ENCODE measurements at regions not wholly inside any gene's neighbourhood (a gene's known extent, or its start where the extent isn't known, plus 50 kb on each side); places are given as distances from the start of the nearest gene placed in this dataset.

GRCh38 chr2:36052819-36053218 lies 302.8 kb upstream of the CRIM1 start:
- TF ChIP-seq SETDB1 (IDR thresholded peaks at IDR 0.05; ENCODE audit: insufficient read length, low read length) (no peak), ZFP41 (tag by site-specific recombination; IDR thresholded peaks at IDR 0.05; ENCODE audit: borderline replicate concordance) (no peak), ZNF292 (tag by site-specific recombination; IDR thresholded peaks at IDR 0.05; ENCODE audit: borderline replicate concordance, low read depth) (no peak), ZNF514 (tag by site-specific recombination; IDR thresholded peaks at IDR 0.05) (no peak), CTCF (tag by site-specific recombination; IDR thresholded peaks at IDR 0.05) (no peak)

All from HEK293 (cell line).